ENCODE measurements at regions not wholly inside any gene's neighbourhood (a gene's known extent, or its start where the extent isn't known, plus 50 kb on each side); places are given as distances from the start of the nearest gene placed in this dataset.

DNA sequence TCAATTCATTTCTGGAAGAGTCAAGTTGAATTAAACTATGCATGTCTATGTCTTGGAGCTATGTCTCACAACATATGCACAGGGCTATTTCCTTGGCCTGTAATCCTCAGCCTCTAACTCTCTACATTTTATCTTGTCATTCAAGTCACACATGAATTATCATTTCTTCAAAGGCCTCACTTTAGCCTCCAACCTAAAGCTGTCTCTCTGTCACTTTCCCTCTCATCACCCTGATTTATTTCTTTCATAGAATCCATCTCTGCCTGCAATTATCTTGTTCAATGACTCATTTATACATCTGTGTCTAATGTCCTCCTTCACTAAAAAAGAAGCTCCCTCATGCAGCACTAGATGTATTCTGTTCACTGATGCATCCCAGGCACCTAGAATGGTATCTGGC lies 614.2 kb upstream of the REG3G start:
- Histone ChIP-seq H3K27me3 (ENCODE audit: control insufficient read depth, insufficient read depth, low read length, poor library complexity, severe bottlenecking) (no peaks in the 10 kb centered on the region), H3K27ac (ENCODE audit: insufficient read depth, low read depth, low read length, poor library complexity, severe bottlenecking) (no peak overlapping the region), H3K4me1 (ENCODE audit: control insufficient read depth, insufficient read depth, low read length) (no peaks in the 10 kb centered on the region), H3K9me3 (ENCODE audit: control insufficient read depth, low read length) (no peaks in the 10 kb centered on the region), H3K36me3 (ENCODE audit: control insufficient read depth, insufficient read depth, low read length) (no peaks in the 10 kb centered on the region), H3K4me3 (ENCODE audit: insufficient read depth, low read depth, low read length) (no peak overlapping the region)

DNA sequence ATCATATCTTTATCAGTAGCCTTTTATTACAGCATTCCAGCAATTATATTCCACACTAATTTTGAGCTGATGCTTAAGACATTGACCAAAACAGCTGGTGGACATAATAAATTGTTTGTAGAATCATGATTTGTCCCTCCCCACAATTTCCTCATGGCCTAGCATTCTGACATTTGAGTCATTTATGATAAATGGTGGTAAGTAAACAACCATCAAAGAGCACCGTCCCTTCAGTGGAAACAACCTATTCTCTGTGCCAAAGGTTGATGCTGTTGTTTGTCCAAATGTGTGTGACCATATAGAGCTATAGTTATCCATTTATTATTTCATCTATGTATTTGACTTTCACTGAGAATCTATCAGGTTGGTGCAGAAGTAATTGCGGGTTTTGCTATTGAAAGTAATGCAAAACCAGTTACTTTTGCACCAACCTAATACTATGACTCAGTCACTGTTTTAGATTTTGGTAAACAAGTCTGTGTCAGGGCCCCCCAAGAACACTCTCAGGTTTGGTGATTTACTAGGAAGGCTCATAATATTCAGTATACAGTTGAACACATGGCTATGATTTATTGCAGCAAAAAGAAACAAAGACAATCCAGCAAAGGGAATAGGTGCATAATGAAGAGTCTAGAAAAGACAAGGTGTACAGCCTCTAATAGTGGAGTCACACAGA lies 608.7 kb upstream of the REG3G start:
- no peaks in the 10 kb centered on the region for H3K36me3 ChIP-seq (ENCODE audit: control insufficient read depth, insufficient read depth, low read length)
- H3K4me1 ChIP-seq (ENCODE audit: control insufficient read depth, insufficient read depth, low read length): no peaks in the 10 kb centered on the region
- H3K9me3 ChIP-seq (ENCODE audit: control insufficient read depth, low read length): no peaks in the 10 kb centered on the region
- H3K4me3 ChIP-seq (ENCODE audit: insufficient read depth, low read depth, low read length): no peak overlapping the region
- H3K27ac ChIP-seq (ENCODE audit: insufficient read depth, low read depth, low read length, poor library complexity, severe bottlenecking): no peak overlapping the region
- H3K27me3 ChIP-seq (ENCODE audit: control insufficient read depth, insufficient read depth, low read length, poor library complexity, severe bottlenecking): no peaks in the 10 kb centered on the region
- 80 to 100% methylated on average over 1 to 2 of the region's 2 CpGs for WGBS, 2 experiments

GRCh38 chr2:78417355-78417754 lies 608.1 kb upstream of the REG3G start:
- Histone ChIP-seq H3K27me3 (ENCODE audit: control insufficient read depth, insufficient read depth, low read length, poor library complexity, severe bottlenecking) (no peaks in the 10 kb centered on the region), H3K27ac (ENCODE audit: insufficient read depth, low read depth, low read length, poor library complexity, severe bottlenecking) (no peak overlapping the region), H3K4me3 (ENCODE audit: insufficient read depth, low read depth, low read length) (no peak overlapping the region), H3K9me3 (ENCODE audit: control insufficient read depth, low read length) (no peaks in the 10 kb centered on the region), H3K36me3 (ENCODE audit: control insufficient read depth, insufficient read depth, low read length) (no peaks in the 10 kb centered on the region), H3K4me1 (ENCODE audit: control insufficient read depth, insufficient read depth, low read length) (no peaks in the 10 kb centered on the region)
- WGBS, 2 experiments: 91 to 100% methylated on average over 1 to 2 of the region's 2 CpGs

DNA sequence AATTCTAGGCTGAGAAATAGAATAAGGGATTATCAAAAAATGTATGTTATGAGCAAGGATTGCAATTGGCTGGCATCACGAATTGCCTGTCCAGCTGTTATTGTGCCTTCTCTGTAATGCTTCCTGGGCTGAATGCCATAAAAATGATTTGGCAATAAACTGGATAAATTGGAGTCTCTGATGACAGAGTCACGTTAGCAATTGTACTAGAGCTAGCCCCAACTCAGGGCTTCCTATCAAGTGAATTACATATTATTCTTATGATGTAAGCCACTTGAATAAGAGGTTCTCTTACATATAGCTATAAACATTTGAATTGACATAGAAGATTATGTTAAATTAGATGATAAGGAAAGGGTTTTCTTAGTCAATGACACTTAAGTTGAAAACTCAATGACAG lies 607.5 kb upstream of the REG3G start:
- H3K4me1 ChIP-seq (ENCODE audit: control insufficient read depth, insufficient read depth, low read length): no peaks in the 10 kb centered on the region
- 80 to 97% methylated on average over 1 to 2 of the region's 2 CpGs for WGBS, 2 experiments
- H3K9me3 ChIP-seq (ENCODE audit: control insufficient read depth, low read length): no peaks in the 10 kb centered on the region
- H3K27ac ChIP-seq (ENCODE audit: insufficient read depth, low read depth, low read length, poor library complexity, severe bottlenecking): no peak overlapping the region
- no peak overlapping the region for H3K4me3 ChIP-seq (ENCODE audit: insufficient read depth, low read depth, low read length)
- H3K27me3 ChIP-seq (ENCODE audit: control insufficient read depth, insufficient read depth, low read length, poor library complexity, severe bottlenecking): no peaks in the 10 kb centered on the region
- H3K36me3 ChIP-seq (ENCODE audit: control insufficient read depth, insufficient read depth, low read length): no peaks in the 10 kb centered on the region

GRCh38 chr2:78420132-78420531 lies 605.4 kb upstream of the REG3G start:
- H3K36me3 ChIP-seq (ENCODE audit: control insufficient read depth, insufficient read depth, low read length): no peaks in the 10 kb centered on the region
- H3K4me3 ChIP-seq (ENCODE audit: insufficient read depth, low read depth, low read length): no peak overlapping the region
- WGBS, 2 experiments: no CpG with 5 or more reads among the region's 1 CpG
- H3K4me1 ChIP-seq (ENCODE audit: control insufficient read depth, insufficient read depth, low read length): no peaks in the 10 kb centered on the region
- H3K27ac ChIP-seq (ENCODE audit: insufficient read depth, low read depth, low read length, poor library complexity, severe bottlenecking): no peak overlapping the region
- H3K27me3 ChIP-seq (ENCODE audit: control insufficient read depth, insufficient read depth, low read length, poor library complexity, severe bottlenecking): no peaks in the 10 kb centered on the region
- no peaks in the 10 kb centered on the region for H3K9me3 ChIP-seq (ENCODE audit: control insufficient read depth, low read length)

- Histone ChIP-seq H3K27ac (ENCODE audit: insufficient read depth, low read depth, low read length, poor library complexity, severe bottlenecking) (no peak overlapping the region), H3K27me3 (ENCODE audit: control insufficient read depth, insufficient read depth, low read length, poor library complexity, severe bottlenecking) (no peaks in the 10 kb centered on the region), H3K36me3 (ENCODE audit: control insufficient read depth, insufficient read depth, low read length) (no peaks in the 10 kb centered on the region), H3K4me3 (ENCODE audit: insufficient read depth, low read depth, low read length) (no peak overlapping the region), H3K9me3 (ENCODE audit: control insufficient read depth, low read length) (no peaks in the 10 kb centered on the region), H3K4me1 (ENCODE audit: control insufficient read depth, insufficient read depth, low read length) (no peaks in the 10 kb centered on the region)
- WGBS, 2 experiments: 80 to 83% methylated on average over 1 of the region's 1 CpG
These were observed 601.9 kb upstream of the REG3G start for GRCh38 chr2:78423631-78424030.

DNA sequence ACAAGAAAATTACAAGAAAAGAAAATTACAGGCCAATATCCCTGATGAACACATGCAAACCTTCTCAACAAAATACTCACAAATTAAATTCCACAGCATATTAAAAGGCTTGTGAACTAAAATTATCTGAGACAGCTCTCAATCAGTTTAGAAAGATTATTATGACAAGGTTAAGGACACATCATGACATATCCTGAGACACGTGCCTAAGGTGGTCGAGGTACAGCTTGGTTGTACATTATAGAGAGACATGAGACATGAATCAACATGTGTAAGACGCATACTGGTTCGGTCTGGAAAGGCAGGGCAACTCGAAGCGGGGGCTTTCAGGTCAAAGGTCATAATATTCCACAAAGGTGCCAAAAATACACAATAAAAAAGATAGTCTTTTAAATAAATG lies 598.3 kb upstream of the REG3G start:
- Histone ChIP-seq H3K4me1 (ENCODE audit: control insufficient read depth, insufficient read depth, low read length) (no peaks in the 10 kb centered on the region), H3K36me3 (ENCODE audit: control insufficient read depth, insufficient read depth, low read length) (no peaks in the 10 kb centered on the region), H3K27ac (ENCODE audit: insufficient read depth, low read depth, low read length, poor library complexity, severe bottlenecking) (no peak overlapping the region), H3K27me3 (ENCODE audit: control insufficient read depth, insufficient read depth, low read length, poor library complexity, severe bottlenecking) (no peaks in the 10 kb centered on the region), H3K9me3 (ENCODE audit: control insufficient read depth, low read length) (no peaks in the 10 kb centered on the region), H3K4me3 (ENCODE audit: insufficient read depth, low read depth, low read length) (no peak overlapping the region)
- 87 to 94% methylated on average over 3 to 6 of the region's 6 CpGs for WGBS, 2 experiments

GRCh38 chr2:78431241-78431640 lies 594.3 kb upstream of the REG3G start:
- Histone ChIP-seq H3K27me3 (ENCODE audit: control insufficient read depth, insufficient read depth, low read length, poor library complexity, severe bottlenecking) (no peaks in the 10 kb centered on the region), H3K27ac (ENCODE audit: insufficient read depth, low read depth, low read length, poor library complexity, severe bottlenecking) (no peak overlapping the region), H3K36me3 (ENCODE audit: control insufficient read depth, insufficient read depth, low read length) (no peaks in the 10 kb centered on the region), H3K9me3 (ENCODE audit: control insufficient read depth, low read length) (no peaks in the 10 kb centered on the region), H3K4me1 (ENCODE audit: control insufficient read depth, insufficient read depth, low read length) (no peaks in the 10 kb centered on the region), H3K4me3 (ENCODE audit: insufficient read depth, low read depth, low read length) (no peak overlapping the region)
- 90 to 96% methylated on average over 2 to 3 of the region's 3 CpGs for WGBS, 2 experiments

DNA sequence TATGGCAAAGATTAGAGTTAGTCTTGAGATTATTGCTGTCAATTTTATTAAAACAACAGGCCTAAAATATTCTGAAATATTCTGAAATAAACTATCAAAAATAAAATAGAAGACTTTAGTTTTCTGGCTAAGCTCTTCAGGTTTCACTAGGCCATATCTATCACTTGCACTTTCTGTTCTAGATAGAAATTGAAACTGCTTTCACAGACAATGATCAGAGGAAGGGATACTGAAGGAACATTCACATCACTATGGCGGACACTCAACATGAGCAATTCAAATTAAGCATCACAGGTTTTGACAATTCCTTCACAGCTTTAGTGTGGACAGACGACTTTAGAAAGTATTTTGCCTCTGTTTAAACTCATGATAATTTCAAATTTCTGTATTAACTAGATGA lies 586.4 kb upstream of the REG3G start:
- H3K9me3 ChIP-seq (ENCODE audit: control insufficient read depth, low read length): no peaks in the 10 kb centered on the region
- 47 to 88% methylated on average over 1 to 2 of the region's 2 CpGs for WGBS, 2 experiments
- no peaks in the 10 kb centered on the region for H3K36me3 ChIP-seq (ENCODE audit: control insufficient read depth, insufficient read depth, low read length)
- no peak overlapping the region for H3K27ac ChIP-seq (ENCODE audit: insufficient read depth, low read depth, low read length, poor library complexity, severe bottlenecking)
- H3K4me3 ChIP-seq (ENCODE audit: insufficient read depth, low read depth, low read length): no peak overlapping the region
- H3K4me1 ChIP-seq (ENCODE audit: control insufficient read depth, insufficient read depth, low read length): no peaks in the 10 kb centered on the region
- no peaks in the 10 kb centered on the region for H3K27me3 ChIP-seq (ENCODE audit: control insufficient read depth, insufficient read depth, low read length, poor library complexity, severe bottlenecking)

- H3K4me1 ChIP-seq (ENCODE audit: control insufficient read depth, insufficient read depth, low read length): no peaks in the 10 kb centered on the region
- no peaks in the 10 kb centered on the region for H3K27me3 ChIP-seq (ENCODE audit: control insufficient read depth, insufficient read depth, low read length, poor library complexity, severe bottlenecking)
- H3K9me3 ChIP-seq (ENCODE audit: control insufficient read depth, low read length): no peaks in the 10 kb centered on the region
- H3K27ac ChIP-seq (ENCODE audit: insufficient read depth, low read depth, low read length, poor library complexity, severe bottlenecking): no peak overlapping the region
- WGBS, 2 experiments: 88 to 93% methylated on average over 2 of the region's 2 CpGs
- no peak overlapping the region for H3K4me3 ChIP-seq (ENCODE audit: insufficient read depth, low read depth, low read length)
- H3K36me3 ChIP-seq (ENCODE audit: control insufficient read depth, insufficient read depth, low read length): no peaks in the 10 kb centered on the region
These were observed 569.9 kb upstream of the REG3G start for GRCh38 chr2:78455586-78455985.

GRCh38 chr2:78457269-78457668 lies 568.2 kb upstream of the REG3G start:
- Histone ChIP-seq H3K36me3 (ENCODE audit: control insufficient read depth, insufficient read depth, low read length) (no peaks in the 10 kb centered on the region), H3K4me3 (ENCODE audit: insufficient read depth, low read depth, low read length) (no peak overlapping the region), H3K4me1 (ENCODE audit: control insufficient read depth, insufficient read depth, low read length) (no peaks in the 10 kb centered on the region), H3K27me3 (ENCODE audit: control insufficient read depth, insufficient read depth, low read length, poor library complexity, severe bottlenecking) (no peaks in the 10 kb centered on the region), H3K9me3 (ENCODE audit: control insufficient read depth, low read length) (no peaks in the 10 kb centered on the region), H3K27ac (ENCODE audit: insufficient read depth, low read depth, low read length, poor library complexity, severe bottlenecking) (no peak overlapping the region)
- WGBS, 2 experiments: 91 to 96% methylated on average over 1 of the region's 1 CpG
